Right lobe of liver (tissue), 6 donors: ENCODE measurements at regions not wholly inside any gene's neighbourhood (a gene's known extent, or its start where the extent isn't known, plus 50 kb on each side); places are given as distances from the start of the nearest gene placed in this dataset.

ENCODE experiments used
- ATAC-seq, 4 donors: fragments of 200-7000 bp; cut with Tn5 transposase; one replicate each; pipeline ENCODE4 v1.9.1; 2020; ENCODE audit warnings: mild to moderate bottlenecking in 4 of 4, moderate library complexity in 4 of 4
- DNase-seq, 3 donors: peaks; one replicate each; pipeline ENCODE4 v3.0.0-alpha.2; 2020
- H3K27ac ChIP-seq, 3 donors: fragments of 200-600 bp; one replicate each; pipeline ENCODE4 v1.8.0; 2022
- H3K27me3 ChIP-seq, 2 donors: fragments of 200-600 bp; one replicate each; pipeline ENCODE4 v1.8.0; 2022
- H3K36me3 ChIP-seq, 4 donors: fragments of 200-600 bp; sonication (generic) in 1 of 4; one replicate each; pipeline versions ENCODE4 v1.5.1 to v1.8.0; 2017 to 2022; ENCODE audit warnings: control low read depth in 1 of 4
- H3K4me1 ChIP-seq, 4 donors: fragments of 200-600 bp; sonication (generic) in 1 of 4; one replicate each; pipeline versions ENCODE4 v1.5.1 to v1.8.0; 2017 to 2022; ENCODE audit warnings: control low read depth in 1 of 4
- H3K4me3 ChIP-seq, 3 donors: fragments of 200-600 bp; one replicate each; pipeline ENCODE4 v1.8.0; 2022
- H3K9me3 ChIP-seq, 4 donors: fragments of 200-600 bp; sonication (generic) in 1 of 4; one replicate each; pipeline versions ENCODE4 v1.5.1 to v1.8.0; 2017 to 2022; ENCODE audit warnings: control low read depth in 1 of 4
- CTCF ChIP-seq, 4 donors: fragments of 200-600 bp in 3 of 4; fragments of 450-650 bp in 1 of 4; IDR thresholded peaks; one replicate each; pipeline versions ENCODE4 v1.5.1 to v1.8.0; 2016 to 2022; ENCODE audit warnings: antibody characterized with exemption in 4 of 4, mild to moderate bottlenecking in 2 of 4
- POLR2A ChIP-seq: fragments of 450-650 bp; IDR thresholded peaks from one replicate; pipeline ENCODE4 v1.6.1; 2017; ENCODE audit warnings: antibody characterized with exemption, mild to moderate bottlenecking
- WGBS: methylation state at CpG from one replicate; pipeline ENCODE4 v1.1.6; 2018; ENCODE audit warnings: low coverage, low lambda C conversion rate; ENCODE audit not compliant: insufficient coverage; ENCODE audit errors: missing lambda C conversion rate; 5-methylcytosine and 5-hydroxymethylcytosine counted together
- intact Hi-C, 2 donors: fragments of 100-400 bp; cut with DNase I; formaldehyde crosslinking; loops; one replicate each; pipeline versions ENCODE4 v1.11.2 to v1.14.1; 2022
- donor health status: DM: no; HTN: yes; CAD: no.
- donor health status: DM: no; HTN: no; CAD: no.
- donor health status: DM: no; HTN: no; CAD: no.
- donor health status: DM: no; HTN: yes; CAD: no.
- donor health status: DM: no; HTN: yes; CAD: no.

- intact Hi-C loops = no loop called here
- WGBS = 51% methylated on average over 3 of the region's 3 CpGs
- TF ChIP-seq POLR2A = no peak
- no peak for TF ChIP-seq CTCF (IDR thresholded peaks at IDR 0.05)
- DNase-seq (no peak), ATAC-seq (no peak)
- Histone ChIP-seq H3K27me3 (no peaks in the 10 kb centered on the region), H3K36me3 (no peaks in the 10 kb centered on the region), H3K4me3 (no peak overlapping the region), H3K4me1 (peaks cover 0 to 41% (median 9%) of the 10 kb centered on the region in 4 donors), H3K27ac (peak overlapping the region in 1 of 3 donors; percentile 75), H3K9me3 (no peaks in the 10 kb centered on the region)
Observed at GRCh38 chr1:91120421-91120820, 98.6 kb upstream of the ZNF644 start.

GRCh38 chr1:91104712-91105111 lies 82.9 kb upstream of the ZNF644 start:
- intact Hi-C loops = no loop called here

GRCh38 chr1:91101328-91101727 lies 79.5 kb upstream of the ZNF644 start:
- intact Hi-C loops = no loop called here
- WGBS = 88% methylated on average over 5 of the region's 5 CpGs
- Histone ChIP-seq H3K4me3 (no peak overlapping the region), H3K4me1 (no peaks in the 10 kb centered on the region), H3K36me3 (no peaks in the 10 kb centered on the region), H3K27me3 (no peaks in the 10 kb centered on the region), H3K9me3 (no peaks in the 10 kb centered on the region), H3K27ac (no peak overlapping the region)
- no peak for TF ChIP-seq CTCF (IDR thresholded peaks at IDR 0.05)
- TF ChIP-seq POLR2A = no peak
- DNase-seq (no peak), ATAC-seq (no peak)

More at GRCh38 chr1:91104712-91105111, 82.9 kb upstream of the ZNF644 start:
- Histone ChIP-seq H3K36me3 (no peaks in the 10 kb centered on the region), H3K4me3 (no peak overlapping the region), H3K4me1 (no peaks in the 10 kb centered on the region), H3K27me3 (no peaks in the 10 kb centered on the region), H3K27ac (no peak overlapping the region), H3K9me3 (no peaks in the 10 kb centered on the region)
- ATAC-seq (no peak), DNase-seq (no peak)
- TF ChIP-seq CTCF (IDR thresholded peaks at IDR 0.05) (no peak), POLR2A (no peak)

GRCh38 chr1:91099746-91100621 lies 78.1 kb upstream of the ZNF644 start:
- Histone ChIP-seq H3K36me3 (no peaks in the 10 kb centered on the region), H3K4me1 (no peaks in the 10 kb centered on the region), H3K4me3 (no peak overlapping the region), H3K27ac (no peak overlapping the region), H3K9me3 (no peaks in the 10 kb centered on the region), H3K27me3 (no peaks in the 10 kb centered on the region)
- ATAC-seq (no peak), DNase-seq (no peak)
- WGBS = 56% methylated on average over 7 of the region's 7 CpGs
- intact Hi-C loops = no loop called here
- TF ChIP-seq CTCF (IDR thresholded peaks at IDR 0.05) (no peak), POLR2A (no peak)
